Dendritic cell treated with granulocyte-macrophage colony-stimulating factor and Interleukin-4, amounts not matched to agents 40 ng/mL and 50 ng/mL, for 4 days (primary cell): ENCODE measurements at regions not wholly inside any gene's neighbourhood (a gene's known extent, or its start where the extent isn't known, plus 50 kb on each side); places are given as distances from the start of the nearest gene placed in this dataset.
"Not testable (repeated sequence)": the region's sequence is repeated elsewhere in the genome, so short reads cannot be mapped to it uniquely, and the experiment has no call there.

ENCODE experiments used
- H3K27ac Mint-ChIP-seq: one replicate; pipeline ENCODE4 v1.8.0; 2022; ENCODE audit warnings: mild to moderate bottlenecking, mixed read lengths
- H3K27me3 Mint-ChIP-seq: one replicate; pipeline ENCODE4 v1.8.0; 2022; ENCODE audit warnings: mild to moderate bottlenecking, mixed read lengths
- H3K36me3 Mint-ChIP-seq: one replicate; pipeline ENCODE4 v1.8.0; 2022; ENCODE audit warnings: low read depth, mixed read lengths
- H3K4me1 Mint-ChIP-seq: one replicate; pipeline ENCODE4 v1.8.0; 2022; ENCODE audit warnings: low read depth, mixed read lengths
- H3K4me3 Mint-ChIP-seq: one replicate; pipeline ENCODE4 v1.8.0; 2022; ENCODE audit warnings: mild to moderate bottlenecking, moderate library complexity, mixed read lengths
- H3K9me3 Mint-ChIP-seq: one replicate; pipeline ENCODE4 v1.8.0; 2022; ENCODE audit warnings: mixed read lengths
- intact Hi-C: fragments of 100-400 bp; cut with micrococcal nuclease; formaldehyde crosslinking; loops from one replicate; pipeline ENCODE4 v1.15.0; 2022

DNA sequence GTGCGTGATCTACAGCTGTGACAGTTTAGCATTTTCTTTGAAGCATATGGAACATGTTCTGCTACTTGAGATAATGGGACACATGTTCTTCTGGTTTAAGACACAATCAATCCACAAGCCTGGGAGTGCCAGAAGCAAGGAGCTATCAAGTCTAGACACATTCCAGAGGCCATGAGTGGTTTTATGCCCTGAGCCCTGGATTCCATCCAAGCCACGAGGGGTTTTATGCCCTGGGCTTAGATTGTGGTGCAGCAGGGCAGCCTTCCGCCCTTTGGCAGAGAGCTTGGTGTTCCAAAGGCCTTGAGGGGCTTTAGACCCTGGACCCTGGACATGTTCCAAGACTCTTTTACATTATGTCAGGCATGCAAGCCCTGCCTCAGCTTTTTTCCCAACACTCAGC, 1289.6 kb upstream of the SLC39A10 start:
- H3K36me3 Mint-ChIP-seq, H3K4me3 Mint-ChIP-seq, intact Hi-C loops, H3K27ac Mint-ChIP-seq, H3K27me3 Mint-ChIP-seq, H3K4me1 Mint-ChIP-seq: not testable (repeated sequence)
- H3K9me3 Mint-ChIP-seq: peaks cover 29% of the 10 kb centered on the region

DNA sequence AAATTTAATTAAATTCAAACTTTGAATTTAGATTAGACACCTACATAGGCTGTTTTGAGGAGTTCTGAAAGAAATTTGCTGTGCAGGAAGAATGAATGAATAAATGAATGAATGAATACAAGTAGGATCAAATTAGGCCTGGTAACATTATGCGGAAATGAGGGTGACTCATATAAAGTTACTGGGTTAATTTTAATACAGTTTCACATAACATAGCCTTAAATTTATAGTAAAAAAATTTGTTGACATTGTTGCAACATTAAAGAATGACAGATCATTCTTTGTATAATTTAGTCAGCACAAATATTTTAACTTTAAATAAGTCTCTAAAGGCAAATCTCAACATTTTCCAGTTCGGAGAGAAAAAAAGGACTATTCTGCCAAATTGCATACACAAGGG, 1293.1 kb upstream of the SLC39A10 start:
- H3K4me3 Mint-ChIP-seq: no peak overlapping the region
- no peaks in the 10 kb centered on the region for H3K27me3 Mint-ChIP-seq
- no peak overlapping the region for H3K27ac Mint-ChIP-seq
- peaks cover 34% of the 10 kb centered on the region for H3K9me3 Mint-ChIP-seq
- H3K36me3 Mint-ChIP-seq: no peaks in the 10 kb centered on the region
- intact Hi-C loops: no loop called here
- no peaks in the 10 kb centered on the region for H3K4me1 Mint-ChIP-seq

DNA sequence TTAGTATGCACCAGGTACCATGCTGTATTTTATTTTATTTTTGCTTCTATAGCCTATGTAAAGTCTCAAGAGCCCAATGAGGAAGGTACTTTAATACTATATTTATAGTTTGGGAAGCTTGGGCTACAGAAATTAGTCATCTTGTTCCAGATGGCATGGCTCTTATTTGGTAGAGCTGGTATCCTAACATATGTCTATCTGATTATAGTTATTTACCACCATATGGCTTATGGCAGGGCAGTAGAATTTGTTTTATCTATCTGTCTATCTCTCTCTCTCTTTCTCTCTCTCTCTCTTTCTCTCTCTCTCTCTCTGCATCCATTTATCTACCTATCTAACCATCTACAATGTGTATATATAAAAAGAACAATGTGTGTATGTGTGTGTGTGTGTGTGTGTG, 1293.7 kb upstream of the SLC39A10 start:
- H3K9me3 Mint-ChIP-seq: peaks cover 40% of the 10 kb centered on the region
- no peak overlapping the region for H3K4me3 Mint-ChIP-seq
- H3K27ac Mint-ChIP-seq: no peak overlapping the region
- H3K36me3 Mint-ChIP-seq: no peaks in the 10 kb centered on the region
- intact Hi-C loops: no loop called here
- no peaks in the 10 kb centered on the region for H3K27me3 Mint-ChIP-seq
- H3K4me1 Mint-ChIP-seq: no peaks in the 10 kb centered on the region

DNA sequence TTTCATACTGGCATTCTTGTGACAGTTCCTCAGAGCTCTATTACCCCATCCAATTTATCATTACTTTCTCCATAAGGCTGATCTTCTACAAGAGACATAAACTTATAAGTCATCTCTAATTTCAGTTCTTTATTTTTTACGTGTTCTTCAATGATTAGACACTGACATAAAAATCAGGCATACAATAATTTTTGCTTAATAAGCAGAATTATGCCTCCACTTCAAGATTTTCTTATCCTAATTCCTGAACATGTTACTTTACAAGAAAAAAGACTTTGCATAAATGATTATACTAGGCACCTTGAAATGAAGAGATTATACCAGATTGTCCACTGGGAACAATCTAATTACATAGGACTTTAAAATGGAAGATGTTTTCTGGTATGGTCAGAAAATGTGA, 1304.5 kb upstream of the SLC39A10 start:
- Mint-ChIP-seq H3K27me3 (no peaks in the 10 kb centered on the region), H3K27ac (no peak overlapping the region), H3K4me3 (no peak overlapping the region), H3K4me1 (no peaks in the 10 kb centered on the region), H3K9me3 (peaks cover 35% of the 10 kb centered on the region), H3K36me3 (no peaks in the 10 kb centered on the region)
- intact Hi-C loops: no loop called here

DNA sequence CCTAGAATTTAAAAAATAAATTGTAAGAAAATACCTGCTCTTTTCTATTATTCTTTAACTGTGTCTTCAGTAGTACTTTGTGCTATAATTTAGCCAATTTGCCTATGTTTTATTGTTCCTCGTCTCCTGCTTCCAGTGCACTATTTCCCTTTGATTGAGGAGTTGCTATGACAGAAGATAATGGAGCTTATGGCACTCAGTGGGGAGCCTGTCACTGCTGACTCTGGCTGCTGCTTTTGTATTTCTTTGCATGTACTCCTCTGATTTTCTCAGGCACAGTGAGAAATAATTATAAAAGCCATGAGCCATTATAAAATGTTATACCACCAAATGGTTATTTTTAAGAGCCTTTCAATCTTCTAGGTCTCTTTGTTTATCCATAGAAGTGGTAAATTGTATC, 1310.8 kb upstream of the SLC39A10 start:
- Mint-ChIP-seq H3K27ac (no peak overlapping the region), H3K4me1 (no peaks in the 10 kb centered on the region), H3K9me3 (no peaks in the 10 kb centered on the region), H3K36me3 (no peaks in the 10 kb centered on the region), H3K4me3 (no peak overlapping the region), H3K27me3 (no peaks in the 10 kb centered on the region)
- intact Hi-C loops: no loop called here

DNA sequence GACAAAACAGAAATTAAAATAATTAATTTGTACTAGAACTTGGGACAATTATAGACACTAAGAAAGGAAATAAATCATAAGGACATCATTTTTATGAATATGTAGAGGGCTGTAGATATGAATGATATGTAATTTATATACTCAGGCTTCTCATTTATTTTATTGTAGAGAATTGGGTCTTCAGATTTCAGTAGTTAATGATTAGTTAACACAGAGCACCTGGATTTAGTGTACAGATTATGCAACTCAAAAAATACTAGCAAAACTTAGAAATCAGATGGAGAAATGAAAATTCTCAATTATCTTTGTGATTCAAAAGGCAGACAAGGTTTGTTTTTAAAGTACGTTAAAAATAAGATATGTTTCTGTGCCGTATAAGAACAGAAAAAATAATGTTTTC, 1311.7 kb upstream of the SLC39A10 start:
- Mint-ChIP-seq H3K4me3 (no peak overlapping the region), H3K36me3 (no peaks in the 10 kb centered on the region), H3K27me3 (no peaks in the 10 kb centered on the region), H3K9me3 (no peaks in the 10 kb centered on the region), H3K27ac (no peak overlapping the region), H3K4me1 (no peaks in the 10 kb centered on the region)
- intact Hi-C loops: no loop called here

DNA sequence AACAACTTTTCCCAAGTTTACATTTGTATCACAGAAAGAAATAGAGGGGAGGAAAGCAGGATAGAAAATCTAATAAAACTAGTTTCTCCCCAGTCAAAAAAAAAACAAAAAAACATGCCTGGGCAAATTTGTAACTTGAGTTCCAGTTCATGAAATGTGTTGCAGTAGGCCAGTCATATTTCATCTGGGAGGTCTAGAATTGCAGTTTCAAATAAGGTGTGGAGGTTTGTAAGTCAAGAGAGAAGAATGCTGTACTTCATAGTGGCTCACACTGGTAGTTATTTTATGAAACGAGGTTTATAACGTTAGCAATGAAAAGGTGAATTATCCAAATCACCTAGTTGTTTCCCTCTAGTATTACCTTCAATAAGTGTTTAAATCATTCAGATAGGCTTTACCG, 1313.9 kb upstream of the SLC39A10 start:
- Mint-ChIP-seq H3K4me1 (no peaks in the 10 kb centered on the region), H3K9me3 (peaks cover 10% of the 10 kb centered on the region), H3K27ac (no peak overlapping the region), H3K27me3 (no peaks in the 10 kb centered on the region), H3K4me3 (no peak overlapping the region), H3K36me3 (no peaks in the 10 kb centered on the region)
- intact Hi-C loops: no loop called here

DNA sequence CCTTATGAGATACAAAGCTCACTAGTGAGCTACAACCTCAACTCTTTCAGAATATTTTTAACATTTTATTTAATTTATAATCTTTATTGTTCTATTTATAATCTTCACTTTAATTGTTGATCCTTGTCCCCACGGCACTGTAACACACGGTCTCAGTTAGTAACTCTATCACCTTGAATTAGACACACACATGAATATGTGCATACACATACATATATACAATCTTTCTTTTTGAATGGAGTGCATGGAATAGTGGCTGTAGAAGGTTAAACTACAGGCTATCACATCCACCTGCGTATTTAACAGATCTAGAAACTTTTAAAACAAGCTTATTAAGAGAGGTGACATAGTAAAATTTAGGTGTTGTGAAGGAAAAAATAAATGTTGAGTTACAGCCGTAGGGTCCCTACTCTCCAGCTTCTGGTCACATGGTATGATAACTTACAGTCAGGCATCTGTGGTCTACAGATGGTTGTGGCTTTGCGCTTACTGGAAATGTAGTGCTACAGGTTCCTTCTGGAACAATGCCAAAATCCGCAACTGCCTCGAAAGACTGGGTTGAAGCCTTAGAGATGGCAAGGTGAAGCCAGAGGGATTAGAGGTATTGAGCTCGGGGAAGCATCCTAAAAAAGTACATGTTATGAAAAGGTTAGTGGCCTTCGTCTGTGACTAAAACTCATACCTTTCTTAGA, 1324.1 kb upstream of the SLC39A10 start:
- no peaks in the 10 kb centered on the region for H3K4me1 Mint-ChIP-seq
- H3K27ac Mint-ChIP-seq: no peak overlapping the region
- no peaks in the 10 kb centered on the region for H3K36me3 Mint-ChIP-seq
- intact Hi-C loops: no loop called here
- H3K27me3 Mint-ChIP-seq: no peaks in the 10 kb centered on the region
- no peak overlapping the region for H3K4me3 Mint-ChIP-seq
- H3K9me3 Mint-ChIP-seq: peaks cover 5% of the 10 kb centered on the region

DNA sequence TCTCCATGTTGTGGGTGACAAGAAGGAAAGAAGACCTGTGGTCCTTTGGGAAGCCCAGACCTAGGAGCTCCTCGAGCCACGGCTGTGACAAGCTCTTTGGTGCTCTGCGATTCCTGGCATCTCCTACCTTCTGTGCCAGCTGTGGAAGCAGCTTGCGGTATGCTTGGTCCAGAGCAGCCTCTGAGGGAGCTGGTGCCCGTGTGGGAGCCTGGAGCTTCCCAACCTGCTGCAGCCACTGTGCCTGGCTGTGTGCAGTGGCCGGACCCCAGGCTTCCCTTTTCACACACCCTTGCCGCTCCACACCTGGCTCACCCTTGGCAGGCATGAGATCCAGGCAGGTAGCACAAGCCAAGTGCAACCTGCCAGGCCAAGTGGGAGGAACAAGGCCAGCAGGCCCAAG, 1328.6 kb upstream of the SLC39A10 start:
- Mint-ChIP-seq H3K4me1 (no peaks in the 10 kb centered on the region), H3K4me3 (no peak overlapping the region), H3K27ac (no peak overlapping the region), H3K27me3 (no peaks in the 10 kb centered on the region), H3K36me3 (no peaks in the 10 kb centered on the region), H3K9me3 (peaks cover 14% of the 10 kb centered on the region)
- intact Hi-C loops: no loop called here

DNA sequence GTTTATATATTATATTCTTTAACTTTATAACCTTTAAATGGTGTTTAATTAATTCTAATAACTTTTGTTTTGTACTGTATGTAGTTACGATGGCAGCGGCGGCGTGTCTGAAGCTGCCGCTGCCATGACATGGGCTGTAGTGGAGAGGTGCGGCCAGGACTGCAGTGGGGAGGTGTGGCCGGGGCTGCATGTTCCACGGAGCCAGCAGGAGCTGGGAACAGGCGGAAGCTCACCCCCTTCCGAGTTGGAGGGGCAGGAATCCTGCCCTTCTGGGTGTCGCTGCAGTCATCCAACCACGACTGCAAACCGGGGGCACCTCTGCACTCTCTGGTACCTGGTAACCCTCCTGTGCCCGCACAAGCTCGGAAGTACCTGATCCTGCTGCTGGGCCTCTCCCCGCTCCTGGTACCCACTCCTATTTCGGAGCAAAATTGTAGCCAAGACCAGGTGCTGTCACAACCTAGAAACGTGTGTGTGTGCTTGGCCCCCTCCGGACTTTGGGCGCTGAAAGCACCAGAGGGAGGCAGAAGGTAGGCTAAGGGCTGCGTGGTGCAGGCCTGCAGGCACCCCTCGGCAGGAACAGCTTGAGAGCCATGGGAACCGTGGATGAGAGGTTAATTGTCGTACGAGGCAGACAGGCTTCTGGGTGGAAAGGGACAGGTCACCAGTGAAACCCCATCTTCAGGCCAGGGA, 1329.7 kb upstream of the SLC39A10 start:
- no peak overlapping the region for H3K4me3 Mint-ChIP-seq
- H3K9me3 Mint-ChIP-seq: peaks cover 14% of the 10 kb centered on the region
- H3K4me1 Mint-ChIP-seq: no peaks in the 10 kb centered on the region
- H3K36me3 Mint-ChIP-seq: no peaks in the 10 kb centered on the region
- H3K27ac Mint-ChIP-seq: no peak overlapping the region
- H3K27me3 Mint-ChIP-seq: no peaks in the 10 kb centered on the region
- intact Hi-C loops: no loop called here

DNA sequence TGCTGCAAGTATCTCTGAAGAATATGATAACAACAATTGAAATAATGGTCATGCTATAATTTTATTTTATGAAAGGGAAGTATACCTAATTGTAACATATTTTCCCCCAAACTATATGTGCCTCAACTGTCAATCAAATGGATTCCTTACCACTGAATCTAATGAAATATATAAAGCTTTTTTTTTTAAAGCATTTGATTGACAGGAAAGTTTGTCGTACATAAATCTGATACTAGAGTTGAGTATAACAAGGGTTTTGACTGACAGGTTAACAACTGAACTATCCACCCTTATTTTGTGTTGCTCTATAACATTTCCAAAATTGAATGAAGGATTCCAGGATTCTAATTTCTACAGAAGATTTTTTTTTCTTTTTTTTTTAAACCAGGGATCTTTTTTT, 1333.3 kb upstream of the SLC39A10 start:
- H3K27ac Mint-ChIP-seq: no peak overlapping the region
- H3K4me1 Mint-ChIP-seq: no peaks in the 10 kb centered on the region
- no peaks in the 10 kb centered on the region for H3K27me3 Mint-ChIP-seq
- intact Hi-C loops: no loop called here
- no peaks in the 10 kb centered on the region for H3K36me3 Mint-ChIP-seq
- no peak overlapping the region for H3K4me3 Mint-ChIP-seq
- H3K9me3 Mint-ChIP-seq: peaks cover 26% of the 10 kb centered on the region

DNA sequence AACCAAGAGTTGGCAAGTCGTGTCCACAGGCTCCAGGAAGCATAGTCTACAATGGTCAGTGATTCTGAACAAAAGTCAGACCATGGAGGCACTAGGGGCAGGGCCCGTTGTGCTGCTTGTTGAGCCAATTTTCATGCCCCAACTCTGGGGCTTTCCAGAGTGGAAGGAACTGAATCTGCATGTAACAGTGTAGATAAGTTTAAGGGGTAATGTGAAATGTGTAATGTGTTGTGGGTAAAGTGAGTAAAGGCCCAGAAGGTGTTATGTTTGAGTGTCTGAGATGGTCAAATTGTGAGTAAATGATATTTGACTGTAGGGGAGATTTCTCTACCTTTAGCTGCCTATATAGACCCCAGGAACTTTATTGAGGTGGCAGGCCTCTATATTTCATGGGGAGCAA, 1336.5 kb upstream of the SLC39A10 start:
- H3K27ac Mint-ChIP-seq: no peak overlapping the region
- H3K4me3 Mint-ChIP-seq: no peak overlapping the region
- intact Hi-C loops: no loop called here

DNA sequence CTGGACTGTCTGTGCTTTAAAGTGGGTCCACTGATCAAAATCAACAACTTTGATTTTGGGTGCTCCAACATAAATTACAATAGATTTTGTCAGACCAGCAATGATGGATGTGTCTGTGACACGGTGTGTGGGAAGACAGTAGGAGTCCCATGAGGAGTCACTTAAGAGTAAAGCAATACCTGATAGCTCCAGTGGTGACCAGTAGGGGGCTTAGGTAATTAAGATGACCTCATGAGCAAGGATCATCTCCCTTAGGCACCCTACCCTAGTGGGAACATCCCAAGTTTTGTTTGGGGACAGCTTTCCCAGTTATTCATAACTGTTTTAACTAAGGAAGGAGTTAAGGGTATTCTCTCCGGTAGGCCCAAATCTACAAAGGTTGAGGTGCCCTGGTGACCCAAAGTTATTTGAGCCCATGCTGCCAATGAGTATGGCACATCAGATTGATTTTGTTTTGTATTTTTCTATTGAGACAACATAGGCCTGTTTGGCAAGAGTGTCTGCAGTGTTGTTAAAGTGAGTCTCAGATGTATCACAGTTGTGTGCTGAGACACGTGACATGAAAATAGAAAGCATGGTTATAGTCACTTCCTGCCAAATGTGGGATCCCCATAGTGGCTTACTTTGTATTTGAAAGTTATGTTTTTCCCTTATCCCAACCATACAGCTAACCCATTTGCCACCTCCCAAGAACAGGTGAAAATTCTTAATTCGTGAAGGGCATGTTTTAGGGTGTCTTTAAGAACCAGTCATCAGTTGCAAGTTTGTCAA, 1337.6 kb upstream of the SLC39A10 start:
- no peaks in the 10 kb centered on the region for H3K4me1 Mint-ChIP-seq
- no peak overlapping the region for H3K4me3 Mint-ChIP-seq
- H3K27ac Mint-ChIP-seq: no peak overlapping the region
- H3K27me3 Mint-ChIP-seq: no peaks in the 10 kb centered on the region
- H3K36me3 Mint-ChIP-seq: no peaks in the 10 kb centered on the region
- peaks cover 12% of the 10 kb centered on the region for H3K9me3 Mint-ChIP-seq
- intact Hi-C loops: no loop called here

More for the DNA sequence above, 1336.5 kb upstream of the SLC39A10 start:
- no peaks in the 10 kb centered on the region for H3K36me3 Mint-ChIP-seq
- no peaks in the 10 kb centered on the region for H3K4me1 Mint-ChIP-seq
- H3K9me3 Mint-ChIP-seq: peaks cover 12% of the 10 kb centered on the region
- no peaks in the 10 kb centered on the region for H3K27me3 Mint-ChIP-seq

DNA sequence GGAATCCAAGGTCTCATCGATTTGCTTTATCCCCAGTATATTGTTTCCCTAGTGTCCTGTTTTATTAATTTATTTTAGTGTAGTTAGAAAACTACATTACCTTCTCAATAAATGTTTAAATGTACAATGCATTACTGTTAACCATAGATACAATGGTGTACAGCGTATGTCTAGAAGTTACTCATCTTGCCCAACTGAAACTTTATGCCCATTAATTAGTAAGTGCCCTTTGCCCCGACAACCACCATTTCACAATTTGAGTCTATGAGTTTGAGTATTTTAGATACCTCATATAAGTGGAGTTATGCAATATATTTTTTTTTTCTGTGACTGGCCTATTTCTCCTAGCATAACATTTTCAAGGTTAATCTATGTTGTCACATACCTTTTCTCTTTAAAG, 1343.0 kb upstream of the SLC39A10 start:
- Mint-ChIP-seq H3K4me1 (no peaks in the 10 kb centered on the region), H3K27me3 (no peaks in the 10 kb centered on the region), H3K9me3 (no peaks in the 10 kb centered on the region), H3K36me3 (no peaks in the 10 kb centered on the region), H3K27ac (no peak overlapping the region), H3K4me3 (no peak overlapping the region)
- intact Hi-C loops: no loop called here
